ENCODE measurements at regions not wholly inside any gene's neighbourhood (a gene's known extent, or its start where the extent isn't known, plus 50 kb on each side); places are given as distances from the start of the nearest gene placed in this dataset.
"Not testable (repeated sequence)": the region's sequence is repeated elsewhere in the genome, so short reads cannot be mapped to it uniquely, and the experiment has no call there.

GRCh38 chr11:16528639-16529038 lies 172.3 kb upstream of the SOX6 start:
- no peak for DNase-seq

GRCh38 chr11:16527525-16528246 lies 171.3 kb upstream of the SOX6 start:
- no peak for DNase-seq

- DNase-seq: no peak
These were observed 170.6 kb upstream of the SOX6 start for GRCh38 chr11:16526947-16527346.

GRCh38 chr11:16520713-16521112 lies 164.4 kb upstream of the SOX6 start:
- DNase-seq: not testable (repeated sequence)

GRCh38 chr11:16512899-16513241 lies 156.5 kb upstream of the SOX6 start:
- no peak for DNase-seq

- no peak for DNase-seq
These were observed 156.0 kb upstream of the SOX6 start for GRCh38 chr11:16512198-16512898.

DNA sequence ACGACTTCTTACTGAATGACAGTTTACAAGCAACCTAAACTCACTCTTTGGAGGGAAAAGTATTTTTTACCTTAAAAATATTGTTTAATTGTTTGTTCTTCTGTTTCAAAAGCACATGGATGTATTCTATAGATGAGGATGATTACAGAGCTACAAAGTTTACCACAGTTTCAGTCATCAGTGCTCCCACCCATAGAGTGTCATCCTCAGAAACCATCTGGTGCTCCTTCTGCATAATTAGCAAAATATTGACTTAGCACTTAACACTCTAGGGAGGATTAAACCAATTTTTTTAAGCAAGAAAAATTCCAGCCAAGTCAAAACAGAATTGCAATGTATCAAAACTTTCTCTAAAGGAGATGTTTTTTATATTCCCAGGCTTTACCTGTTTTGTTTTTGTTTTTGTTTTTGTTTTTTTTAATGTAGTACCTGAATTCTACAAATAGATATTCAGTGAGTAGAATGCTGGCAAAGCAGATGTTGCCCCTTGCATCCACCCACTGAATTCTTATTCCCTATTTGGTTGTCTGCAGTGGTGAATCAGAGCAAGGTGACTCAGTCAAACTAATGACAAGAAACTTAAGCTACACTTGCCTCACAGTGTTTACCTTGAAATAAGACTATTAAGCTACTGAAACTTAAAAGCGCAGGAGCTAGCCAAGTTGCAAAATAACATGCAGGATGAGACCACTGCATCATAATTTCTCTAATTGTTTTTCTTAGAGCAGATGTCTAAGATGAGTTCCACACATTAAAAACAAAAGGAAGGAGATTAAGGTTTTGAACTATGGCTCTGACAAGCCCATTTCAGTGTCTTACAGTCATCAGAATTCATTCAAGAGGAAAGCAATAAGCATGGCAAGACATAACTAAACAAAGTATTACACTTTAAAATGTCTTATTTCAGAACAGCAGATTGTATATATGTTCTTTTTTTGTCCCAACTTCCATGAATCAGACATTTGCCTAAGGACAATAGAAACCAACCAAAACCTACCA lies 155.1 kb upstream of the SOX6 start:
- DNase-seq: no peak

DNA sequence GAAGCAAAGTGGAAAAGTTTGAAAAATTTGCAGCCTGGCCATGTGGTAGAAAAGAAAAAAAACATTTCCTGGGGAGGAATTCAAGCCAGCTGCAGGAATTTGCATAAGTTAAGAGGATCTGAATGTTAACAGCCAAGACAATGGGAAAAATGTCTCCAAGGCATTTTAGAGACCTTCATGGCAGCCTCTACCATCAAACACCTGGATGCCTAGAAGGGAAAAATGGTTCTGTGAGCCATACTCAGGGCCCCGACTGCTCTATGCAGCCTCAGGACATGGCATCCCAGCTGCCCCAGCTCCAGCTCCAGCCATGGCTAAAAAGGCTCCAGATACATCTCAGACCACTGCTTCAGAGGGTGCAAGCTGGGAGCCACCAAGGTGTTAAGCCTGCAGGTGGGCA lies 149.1 kb upstream of the SOX6 start:
- no peak for DNase-seq

DNA sequence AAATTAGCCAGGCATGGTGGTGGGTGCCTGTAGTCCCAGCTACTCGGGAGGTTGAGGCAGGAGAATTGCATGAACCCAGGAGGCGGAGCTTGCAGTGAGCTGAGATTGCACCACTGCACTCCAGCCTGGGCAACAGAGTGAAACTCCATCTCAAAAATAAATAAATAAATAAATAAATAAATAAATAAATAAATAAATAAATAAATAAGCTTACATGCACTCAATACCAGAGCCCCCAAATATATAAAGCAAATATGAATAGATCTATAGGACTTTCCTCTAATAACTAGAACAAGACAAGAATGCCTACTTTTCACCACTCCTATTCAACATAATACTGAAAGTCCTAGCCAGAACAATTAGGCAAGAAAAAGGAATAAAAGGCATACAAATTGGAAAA lies 147.5 kb upstream of the SOX6 start:
- not testable (repeated sequence) for DNase-seq

GRCh38 chr11:16494918-16495691 lies 138.8 kb upstream of the SOX6 start:
- no peak for DNase-seq

DNA sequence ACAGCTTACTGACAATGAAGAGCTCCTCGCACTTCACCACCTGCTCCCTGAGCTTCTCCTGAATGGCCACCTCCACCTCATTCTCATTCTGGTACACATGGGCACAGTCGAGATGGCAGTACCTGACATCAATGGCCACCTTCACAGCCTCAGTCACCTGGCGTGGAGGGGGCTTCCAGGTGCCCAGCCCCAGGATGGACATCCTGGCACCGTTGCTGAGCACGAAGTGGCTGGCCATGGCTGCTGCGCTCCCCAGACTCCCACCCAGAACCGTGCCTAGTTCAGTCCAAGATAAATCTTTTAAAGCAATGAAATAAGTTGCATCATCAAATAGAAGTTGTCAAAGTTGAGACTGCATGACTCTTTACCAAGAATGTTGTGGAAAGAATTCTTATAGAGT lies 128.1 kb upstream of the SOX6 start:
- no peak for DNase-seq

DNA sequence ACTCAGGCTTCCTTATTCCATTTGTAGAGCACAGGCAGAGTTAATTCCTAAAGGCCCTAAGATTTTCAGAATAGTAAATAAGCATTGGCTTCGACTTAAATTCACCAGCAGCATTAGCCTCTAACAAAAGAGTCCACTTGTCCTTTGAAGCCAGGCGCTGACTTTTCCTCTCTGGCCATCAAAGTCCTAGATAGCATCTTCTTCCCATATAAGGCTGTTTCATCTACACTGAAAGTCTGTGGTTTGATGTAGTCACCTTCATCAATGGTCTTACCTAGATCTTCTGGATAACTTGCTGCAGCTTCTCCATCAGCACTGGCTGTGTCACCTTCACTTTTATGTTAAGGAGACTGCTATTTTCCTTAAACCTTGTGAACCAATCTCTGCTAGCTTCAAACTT lies 118.3 kb upstream of the SOX6 start:
- no peak for DNase-seq

DNA sequence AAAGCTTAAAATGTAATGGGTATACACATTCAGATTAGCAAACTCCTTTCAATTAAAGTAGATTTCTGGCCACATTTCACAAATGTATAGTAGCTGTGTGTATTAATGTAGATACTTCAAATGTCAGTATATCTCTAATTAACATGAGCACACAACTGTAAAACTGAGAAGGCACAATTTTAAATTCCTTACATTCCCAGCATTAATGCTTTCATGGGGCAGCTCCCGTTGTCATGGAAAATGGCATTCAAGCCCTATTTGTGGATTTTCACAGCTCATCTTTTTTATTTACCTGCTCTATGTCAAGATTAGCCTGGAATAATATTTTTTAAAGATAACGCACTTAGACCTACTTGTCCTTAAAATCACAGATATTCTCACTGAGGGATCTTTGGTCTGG lies 113.6 kb upstream of the SOX6 start:
- DNase-seq: no peak

GRCh38 chr11:16468735-16469453 lies 112.5 kb upstream of the SOX6 start:
- no peak for DNase-seq

DNA sequence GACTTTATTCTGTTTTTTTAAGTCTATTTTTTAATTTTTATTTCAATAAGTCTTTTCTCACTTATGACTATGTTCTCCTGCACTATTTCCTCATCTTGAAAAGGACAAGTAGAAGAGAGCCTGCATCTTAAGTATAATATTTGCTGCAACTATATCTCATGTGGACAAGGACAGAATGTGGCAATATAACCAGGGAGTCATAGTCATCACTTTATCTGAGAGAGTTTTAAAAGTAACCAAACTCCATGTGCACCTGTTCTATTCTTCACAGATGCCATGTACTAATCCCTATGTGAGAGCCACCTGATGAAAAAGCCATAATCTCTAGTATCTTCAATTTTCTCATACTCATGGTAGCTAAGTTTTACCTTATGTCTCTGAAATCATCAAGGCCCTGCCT lies 104.2 kb upstream of the SOX6 start:
- DNase-seq: no peak

DNA sequence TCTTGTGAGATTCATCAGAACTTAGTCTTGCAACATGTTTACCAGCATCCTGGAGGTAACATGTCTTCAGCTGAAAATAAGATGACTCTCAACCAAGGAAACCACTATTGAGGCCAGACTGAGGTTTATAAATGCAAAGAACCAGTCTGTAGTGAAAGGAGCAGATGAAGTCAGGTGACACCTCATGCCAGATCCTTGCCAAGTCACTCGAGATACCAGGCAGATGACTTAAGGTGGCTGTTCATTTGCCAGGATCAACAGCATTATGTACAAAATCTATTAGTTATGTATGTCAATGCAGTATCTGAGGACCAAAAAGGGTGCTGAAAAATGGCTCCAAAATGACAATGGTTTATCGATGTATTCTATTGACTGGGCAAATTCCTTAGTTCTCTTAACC lies 100.0 kb upstream of the SOX6 start:
- no peak for DNase-seq

DNA sequence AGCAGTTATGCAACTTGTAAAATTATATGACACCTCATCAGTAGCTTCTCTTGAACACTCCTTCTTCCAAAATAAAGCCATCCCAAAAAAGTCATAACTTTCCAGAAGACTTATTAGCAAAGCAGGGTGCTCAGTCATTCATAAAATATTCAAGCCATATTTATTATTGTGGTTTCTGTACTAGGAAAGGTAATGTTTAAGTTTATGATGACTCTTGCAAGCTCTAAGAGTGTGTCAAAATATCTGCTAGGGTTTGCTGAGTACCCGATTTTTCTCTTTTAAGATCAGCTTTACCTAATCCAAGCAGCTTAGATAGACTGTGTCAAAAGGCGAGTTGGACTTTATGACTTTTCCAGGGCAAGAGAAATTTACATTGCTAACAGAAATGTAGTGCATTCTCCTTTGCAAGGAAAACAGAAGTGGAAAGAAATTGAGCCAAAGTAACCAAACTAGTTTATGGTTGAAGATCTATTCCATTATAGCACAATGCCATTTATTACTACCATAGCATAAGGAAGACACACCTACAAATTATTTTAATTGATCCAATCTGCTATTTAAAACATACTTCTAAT lies 98.0 kb upstream of the SOX6 start:
- no peak for DNase-seq

- DNase-seq: no peak
These were observed 91.9 kb upstream of the SOX6 start for GRCh38 chr11:16448123-16448717.

DNA sequence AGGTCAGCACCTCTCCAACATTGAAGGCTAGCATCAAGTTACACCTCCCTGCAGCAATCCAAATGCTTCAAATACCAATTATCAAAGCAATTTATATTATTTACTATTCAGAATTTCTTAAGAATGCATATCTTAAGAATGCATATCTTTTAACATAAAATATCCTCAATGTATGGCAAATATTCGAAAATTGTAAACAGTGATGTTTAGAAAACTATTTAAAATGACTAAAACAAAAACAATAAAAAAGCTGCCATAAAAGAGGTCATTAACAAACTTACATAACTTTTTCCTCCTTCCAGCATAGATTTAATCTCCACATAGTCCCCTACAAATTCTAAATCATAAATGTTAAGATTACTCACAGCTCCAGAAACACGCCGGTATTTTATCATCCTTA lies 85.1 kb upstream of the SOX6 start:
- no peak for DNase-seq

- DNase-seq: no peak
These were observed 83.8 kb upstream of the SOX6 start for GRCh38 chr11:16440136-16440535.

- DNase-seq: no peak
These were observed 77.7 kb upstream of the SOX6 start for GRCh38 chr11:16434036-16434435.

All from femur (tissue), 1 donor.